GM21515 (cell line): ENCODE measurements at regions not wholly inside any gene's neighbourhood (a gene's known extent, or its start where the extent isn't known, plus 50 kb on each side); places are given as distances from the start of the nearest gene placed in this dataset.
"Not testable (repeated sequence)": the region's sequence is repeated elsewhere in the genome, so short reads cannot be mapped to it uniquely, and the experiment has no call there.

Experiments
- ATAC-seq: cut with Tn5 transposase; IDR thresholded peaks from one replicate; pipeline ENCODE4 v1.9.1; 2021; ENCODE audit not compliant: unreplicated experiment

DNA sequence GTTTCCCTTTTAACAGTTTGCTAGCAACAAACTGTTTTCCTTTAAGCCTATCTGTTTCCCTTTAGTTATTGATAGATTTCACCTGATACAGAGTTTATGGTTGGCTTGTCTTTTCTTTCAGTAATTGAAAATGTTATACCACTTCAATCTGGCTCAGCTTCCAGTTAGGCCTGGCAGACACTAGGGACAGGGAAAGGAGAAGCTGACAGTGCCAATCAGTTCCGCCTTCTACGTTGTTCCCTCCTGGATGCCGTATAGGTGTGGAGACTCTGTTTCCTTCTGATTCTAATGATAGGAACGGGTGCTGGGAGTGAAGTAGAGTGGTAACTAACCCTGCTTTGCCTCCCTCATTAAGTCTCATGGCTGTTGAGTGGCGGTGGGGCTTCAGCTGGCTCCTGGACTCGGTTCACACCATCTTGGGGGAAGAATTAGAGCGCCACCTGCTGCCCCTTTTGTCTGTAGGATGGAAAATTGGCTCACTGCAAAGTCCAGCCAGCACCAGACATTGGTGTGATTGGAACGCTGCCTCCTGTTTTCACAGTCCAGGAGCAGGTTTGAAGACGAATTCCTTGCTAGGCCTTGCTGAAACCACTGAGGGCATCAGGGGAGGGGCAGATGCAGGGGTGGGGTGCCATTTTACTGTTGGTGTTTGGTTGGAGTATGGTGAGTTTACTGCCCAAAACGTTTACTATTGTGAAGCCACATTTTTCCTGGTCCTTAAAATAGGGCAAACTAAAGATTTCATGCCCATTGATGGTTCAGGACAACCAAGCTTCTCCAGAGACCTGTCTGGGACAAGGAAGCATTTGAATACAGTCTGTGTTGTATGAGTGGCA, 1729.5 kb downstream of the GRIK2 start:
- no peak for ATAC-seq

- ATAC-seq, result no peak
Measured at GRCh38 chr6:103119056-103119455, 1725.5 kb downstream of the GRIK2 start.

DNA sequence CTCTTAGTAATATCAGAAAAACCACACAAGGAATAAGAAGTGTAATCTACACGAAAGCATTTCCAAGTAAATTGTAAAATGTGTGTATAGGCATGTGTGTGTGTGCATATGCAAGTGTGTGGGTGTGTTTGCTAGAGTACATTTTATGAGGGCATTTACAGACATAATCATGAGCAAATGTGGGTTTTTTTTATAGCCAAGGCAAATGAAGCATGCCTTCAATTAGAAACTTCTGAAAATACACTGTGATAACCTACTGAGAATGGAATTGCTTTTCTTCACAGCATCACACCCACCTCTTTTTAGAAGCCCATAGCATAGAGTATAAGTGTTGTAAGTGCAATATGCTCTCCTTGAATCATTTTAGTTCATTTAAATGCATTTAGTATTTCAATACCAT, 1721.1 kb downstream of the GRIK2 start:
- ATAC-seq, result no peak

GRCh38 chr6:103113416-103113815, 1719.9 kb downstream of the GRIK2 start:
- no peak for ATAC-seq

DNA sequence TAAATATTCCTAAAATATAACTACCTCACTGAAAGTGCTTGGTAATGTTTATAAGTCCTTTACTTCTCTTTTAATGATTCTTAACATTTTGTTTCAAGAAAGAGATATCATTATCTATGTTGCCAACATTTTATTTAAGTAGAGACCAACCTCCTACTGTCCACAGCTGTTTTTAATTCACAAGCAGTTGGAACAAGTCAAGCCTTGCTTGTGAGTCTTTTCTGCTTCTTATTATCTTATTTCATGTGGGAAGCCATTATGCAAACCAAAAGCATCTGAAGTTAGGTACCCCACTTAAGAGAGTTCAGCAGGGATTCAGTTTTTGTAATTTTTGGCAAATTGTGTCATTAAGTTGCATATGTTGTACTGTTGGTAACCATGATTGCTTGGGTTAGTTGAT, 1714.5 kb downstream of the GRIK2 start:
- no peak for ATAC-seq

- no peak for ATAC-seq
Measured at GRCh38 chr6:103105686-103106085, 1712.2 kb downstream of the GRIK2 start.

- ATAC-seq, result no peak
Measured at GRCh38 chr6:103101267-103101666, 1707.8 kb downstream of the GRIK2 start.

GRCh38 chr6:103092414-103092813, 1698.9 kb downstream of the GRIK2 start:
- not testable (repeated sequence) for ATAC-seq

GRCh38 chr6:103085801-103086200, 1692.3 kb downstream of the GRIK2 start:
- ATAC-seq, result no peak

DNA sequence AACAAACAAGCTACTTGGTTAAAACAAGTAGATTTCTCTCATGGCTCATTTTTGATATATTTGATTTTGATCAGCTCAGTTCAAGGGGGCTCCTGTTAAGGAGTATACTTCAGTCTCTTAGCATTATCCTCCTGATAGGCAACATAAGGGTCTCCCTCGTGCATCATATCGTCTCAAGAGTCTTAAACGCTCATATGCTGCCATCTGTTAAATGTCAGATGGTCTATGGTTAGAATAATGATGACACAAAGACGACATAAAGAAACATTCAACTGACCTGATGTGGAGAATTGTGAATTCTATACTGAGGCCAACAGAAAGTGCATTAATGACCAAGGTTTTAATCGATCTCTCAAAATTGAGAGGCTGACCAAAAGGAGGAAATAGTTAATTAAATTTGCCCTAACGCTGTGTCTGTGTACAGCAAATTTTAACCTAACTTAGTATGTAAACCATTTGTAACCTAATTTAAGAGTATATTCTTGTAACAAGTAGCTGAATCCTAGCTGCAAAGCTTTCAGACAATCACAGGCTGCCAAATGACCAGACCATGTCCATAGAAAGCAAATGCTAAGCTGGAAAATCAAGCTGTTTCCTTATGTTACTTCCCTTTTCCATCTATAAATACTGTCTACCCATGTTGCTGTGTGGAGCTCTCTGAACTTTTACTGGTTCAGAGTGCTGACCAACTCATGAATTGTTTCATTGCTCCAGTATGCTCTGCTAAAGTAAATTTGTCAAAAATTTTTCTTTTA, 1688.5 kb downstream of the GRIK2 start:
- no peak for ATAC-seq

GRCh38 chr6:103081126-103081525, 1687.6 kb downstream of the GRIK2 start:
- no peak for ATAC-seq

GRCh38 chr6:103080497-103080896, 1687.0 kb downstream of the GRIK2 start:
- no peak for ATAC-seq

- no peak for ATAC-seq
Measured at GRCh38 chr6:103079867-103080266, 1686.4 kb downstream of the GRIK2 start.

- no peak for ATAC-seq
Measured at GRCh38 chr6:103062136-103062535, 1668.6 kb downstream of the GRIK2 start.

DNA sequence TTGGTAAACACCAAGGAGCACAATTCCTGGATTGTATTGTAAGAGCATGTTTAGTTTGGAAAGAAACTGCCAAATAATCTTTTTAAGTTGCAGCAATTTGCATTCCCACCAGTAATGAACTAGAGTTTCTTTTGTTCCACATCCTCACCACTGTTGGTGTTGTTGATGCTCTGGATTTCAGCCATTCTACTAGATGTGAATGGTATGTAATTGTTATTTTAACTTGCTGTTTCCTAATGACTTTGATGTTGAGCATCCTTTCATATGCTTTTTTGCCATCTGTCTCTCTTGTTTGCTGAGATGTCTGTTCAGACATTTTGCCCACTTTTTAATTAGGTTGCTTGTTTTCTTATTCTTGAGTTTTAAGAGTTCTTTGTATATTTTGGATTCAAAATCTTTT, 1654.1 kb downstream of the GRIK2 start:
- no peak for ATAC-seq

GRCh38 chr6:103042336-103042735, 1648.8 kb downstream of the GRIK2 start:
- no peak for ATAC-seq

- ATAC-seq, result no peak
Measured at GRCh38 chr6:103036846-103037245, 1643.3 kb downstream of the GRIK2 start.

DNA sequence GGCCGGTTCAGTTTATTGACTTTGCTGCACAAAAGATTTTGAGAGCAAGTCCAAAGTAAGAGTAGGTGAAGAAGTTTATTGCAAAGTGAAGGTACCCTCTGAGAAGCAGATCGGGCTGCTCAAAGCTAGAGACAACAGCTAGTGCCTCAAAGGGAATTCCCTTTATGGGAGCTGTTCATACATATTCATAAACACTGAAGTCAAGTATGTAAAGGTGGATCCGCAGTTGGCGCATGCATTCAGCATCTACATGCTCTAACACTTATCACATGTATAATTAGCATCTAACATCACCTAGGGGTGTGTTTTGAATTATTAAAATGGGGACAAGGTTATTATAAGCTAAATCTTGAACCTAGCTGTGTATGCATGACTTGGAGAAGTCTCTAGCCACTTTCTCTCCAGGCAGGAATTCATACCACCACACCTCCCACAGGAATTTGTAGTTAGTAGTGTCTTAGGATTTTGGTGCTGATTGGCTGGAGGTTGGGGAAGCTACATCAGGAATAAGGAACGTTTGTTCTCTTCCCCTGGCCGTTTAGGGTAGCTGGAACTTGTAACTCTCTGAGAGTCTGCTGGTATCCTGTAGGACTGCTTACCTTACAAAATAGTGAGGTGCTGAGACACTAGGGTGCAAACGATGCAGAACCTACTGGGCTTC, 1633.9 kb downstream of the GRIK2 start:
- no peak for ATAC-seq

- ATAC-seq, result no peak
Measured at GRCh38 chr6:103018426-103018825, 1624.9 kb downstream of the GRIK2 start.

GRCh38 chr6:103017878-103018277, 1624.4 kb downstream of the GRIK2 start:
- ATAC-seq, result no peak

DNA sequence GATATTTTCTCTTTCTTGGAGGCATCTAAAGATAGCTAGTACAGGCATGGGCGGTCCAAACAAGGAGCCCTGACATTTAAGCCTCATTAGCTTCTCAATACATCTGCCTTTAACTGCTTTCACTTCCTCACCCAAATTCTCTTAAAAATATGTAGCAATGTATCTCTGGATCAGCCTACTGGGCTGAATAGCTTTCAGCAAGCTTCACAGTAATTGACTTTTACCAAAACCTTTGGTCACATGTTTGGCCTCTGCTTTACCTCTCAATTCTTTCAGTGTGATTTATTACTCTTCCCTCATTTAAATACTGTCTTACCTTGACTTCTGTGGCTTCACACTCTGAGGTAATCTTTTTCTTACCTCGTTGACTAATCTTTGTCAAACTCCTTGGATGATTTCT, 1618.1 kb downstream of the GRIK2 start:
- ATAC-seq, result no peak

DNA sequence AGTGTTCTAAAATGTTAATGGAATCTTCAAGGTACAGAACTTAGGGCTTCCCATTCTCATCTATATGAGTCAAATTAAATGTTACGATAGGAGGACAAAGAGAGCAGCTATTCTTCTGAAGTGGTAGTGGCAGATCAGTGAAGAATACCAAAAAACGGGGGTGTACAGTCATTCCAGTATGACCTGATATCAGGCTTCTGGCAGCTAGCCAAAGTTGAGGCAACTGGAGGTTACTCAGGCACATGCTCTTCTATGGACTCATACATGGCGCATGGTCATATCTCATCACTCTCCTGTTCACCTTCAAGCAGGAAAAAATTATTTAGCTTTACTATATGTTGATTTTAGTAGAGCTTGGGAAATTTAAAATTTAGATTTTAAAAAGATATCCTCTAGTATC, 1608.8 kb downstream of the GRIK2 start:
- no peak for ATAC-seq
